ENCODE measurements at regions not wholly inside any gene's neighbourhood (a gene's known extent, or its start where the extent isn't known, plus 50 kb on each side); places are given as distances from the start of the nearest gene placed in this dataset.
"Not testable (repeated sequence)": the region's sequence is repeated elsewhere in the genome, so short reads cannot be mapped to it uniquely, and the experiment has no call there.

DNA sequence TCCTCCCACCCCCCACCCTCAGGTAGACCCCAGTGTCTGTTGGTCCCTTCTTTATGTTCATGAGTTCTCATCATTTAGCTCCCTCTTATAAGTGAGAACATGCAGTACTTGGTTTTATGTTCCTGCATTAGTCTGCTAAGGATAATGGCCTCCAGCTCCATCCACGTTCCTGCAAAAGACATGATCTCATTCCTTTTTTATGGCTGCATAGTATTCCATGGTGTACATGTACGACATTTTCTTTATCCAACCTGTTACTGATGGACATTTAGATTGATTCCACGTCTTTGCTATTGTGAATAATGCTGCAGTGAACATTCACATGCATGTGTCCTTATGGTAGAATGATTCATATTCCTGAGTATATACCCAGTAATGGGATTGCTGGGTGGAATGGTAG lies 87.6 kb upstream of the TBL1X start:
- TF ChIP-seq, protein P1, sequence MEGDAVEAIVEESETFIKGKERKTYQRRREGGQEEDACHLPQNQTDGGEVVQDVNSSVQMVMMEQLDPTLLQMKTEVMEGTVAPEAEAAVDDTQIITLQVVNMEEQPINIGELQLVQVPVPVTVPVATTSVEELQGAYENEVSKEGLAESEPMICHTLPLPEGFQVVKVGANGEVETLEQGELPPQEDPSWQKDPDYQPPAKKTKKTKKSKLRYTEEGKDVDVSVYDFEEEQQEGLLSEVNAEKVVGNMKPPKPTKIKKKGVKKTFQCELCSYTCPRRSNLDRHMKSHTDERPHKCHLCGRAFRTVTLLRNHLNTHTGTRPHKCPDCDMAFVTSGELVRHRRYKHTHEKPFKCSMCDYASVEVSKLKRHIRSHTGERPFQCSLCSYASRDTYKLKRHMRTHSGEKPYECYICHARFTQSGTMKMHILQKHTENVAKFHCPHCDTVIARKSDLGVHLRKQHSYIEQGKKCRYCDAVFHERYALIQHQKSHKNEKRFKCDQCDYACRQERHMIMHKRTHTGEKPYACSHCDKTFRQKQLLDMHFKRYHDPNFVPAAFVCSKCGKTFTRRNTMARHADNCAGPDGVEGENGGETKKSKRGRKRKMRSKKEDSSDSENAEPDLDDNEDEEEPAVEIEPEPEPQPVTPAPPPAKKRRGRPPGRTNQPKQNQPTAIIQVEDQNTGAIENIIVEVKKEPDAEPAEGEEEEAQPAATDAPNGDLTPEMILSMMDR (IDR thresholded peaks at IDR 0.05; ENCODE audit: insufficient read depth, low read length) = not testable (repeated sequence)
- TF ChIP-seq GABPA (IDR thresholded peaks at IDR 0.05; ENCODE audit: low read depth); POLR2AphosphoS5 (IDR thresholded peaks at IDR 0.05; ENCODE audit: low read depth); REST (IDR thresholded peaks at IDR 0.05; ENCODE audit: insufficient replicate concordance, low read depth); SPI1 (IDR thresholded peaks at IDR 0.05; ENCODE audit: borderline replicate concordance, low read depth): not testable (repeated sequence)
